ENCODE measurements at regions not wholly inside any gene's neighbourhood (a gene's known extent, or its start where the extent isn't known, plus 50 kb on each side); places are given as distances from the start of the nearest gene placed in this dataset.
A peak's percentile ranks its signal among the peaks of the same experiment; 100 is the strongest.

GRCh38 chr1:173395762-173396161 lies 81.4 kb upstream of the PRDX6 start:
- DNase-seq (ENCODE audit: low read depth in 2 of 2): no peak

- DNase-seq (ENCODE audit: low read depth in 2 of 2): no peak
These were observed 76.6 kb upstream of the PRDX6 start for GRCh38 chr1:173400387-173400995.

- DNase-seq (ENCODE audit: low read depth in 2 of 2): no peak
These were observed 73.1 kb upstream of the PRDX6 start for GRCh38 chr1:173403996-173404395.

GRCh38 chr1:173405281-173405680 lies 71.9 kb upstream of the PRDX6 start:
- DNase-seq (ENCODE audit: low read depth in 2 of 2): no peak

- no peak for DNase-seq (ENCODE audit: low read depth in 2 of 2)
These were observed 71.3 kb upstream of the PRDX6 start for GRCh38 chr1:173405834-173406233.

GRCh38 chr1:173406783-173407230 lies 70.3 kb upstream of the PRDX6 start:
- DNase-seq (ENCODE audit: low read depth in 2 of 2): no peak

- DNase-seq (ENCODE audit: low read depth in 2 of 2): no peak
These were observed 69.3 kb upstream of the PRDX6 start for GRCh38 chr1:173407846-173408245.

GRCh38 chr1:173408886-173409285 lies 68.2 kb upstream of the PRDX6 start:
- no peak for DNase-seq (ENCODE audit: low read depth in 2 of 2)

- DNase-seq (ENCODE audit: low read depth in 2 of 2): peak; percentile 64 to 70
These were observed 67.5 kb upstream of the PRDX6 start for GRCh38 chr1:173409613-173410012.

- no peak for DNase-seq (ENCODE audit: low read depth in 2 of 2)
These were observed 66.9 kb upstream of the PRDX6 start for GRCh38 chr1:173410133-173410793.

GRCh38 chr1:173410794-173411236 lies 66.3 kb upstream of the PRDX6 start:
- DNase-seq (ENCODE audit: low read depth in 2 of 2): no peak

GRCh38 chr1:173411835-173412742 lies 65.0 kb upstream of the PRDX6 start:
- no peak for DNase-seq (ENCODE audit: low read depth in 2 of 2)

GRCh38 chr1:173413271-173413707 lies 63.8 kb upstream of the PRDX6 start:
- no peak for DNase-seq (ENCODE audit: low read depth in 2 of 2)

- DNase-seq (ENCODE audit: low read depth in 2 of 2): no peak
These were observed 63.0 kb upstream of the PRDX6 start for GRCh38 chr1:173414136-173414535.

GRCh38 chr1:173414539-173415226 lies 62.5 kb upstream of the PRDX6 start:
- DNase-seq (ENCODE audit: low read depth in 2 of 2): no peak

- DNase-seq (ENCODE audit: low read depth in 2 of 2): no peak
These were observed 61.6 kb upstream of the PRDX6 start for GRCh38 chr1:173415490-173415889.

GRCh38 chr1:173415905-173416450 lies 61.2 kb upstream of the PRDX6 start:
- DNase-seq (ENCODE audit: low read depth in 2 of 2): no peak

- no peak for DNase-seq (ENCODE audit: low read depth in 2 of 2)
These were observed 59.6 kb upstream of the PRDX6 start for GRCh38 chr1:173417563-173417962.

- DNase-seq (ENCODE audit: low read depth in 2 of 2): no peak
These were observed 58.8 kb upstream of the PRDX6 start for GRCh38 chr1:173418107-173418985.

- peak in 1 of 2 experiments; percentile 47 for DNase-seq (ENCODE audit: low read depth in 2 of 2)
These were observed 56.8 kb upstream of the PRDX6 start for GRCh38 chr1:173420330-173420806.
